ENCODE measurements at regions not wholly inside any gene's neighbourhood (a gene's known extent, or its start where the extent isn't known, plus 50 kb on each side); places are given as distances from the start of the nearest gene placed in this dataset.
"Not testable (repeated sequence)": the region's sequence is repeated elsewhere in the genome, so short reads cannot be mapped to it uniquely, and the experiment has no call there.

DNA sequence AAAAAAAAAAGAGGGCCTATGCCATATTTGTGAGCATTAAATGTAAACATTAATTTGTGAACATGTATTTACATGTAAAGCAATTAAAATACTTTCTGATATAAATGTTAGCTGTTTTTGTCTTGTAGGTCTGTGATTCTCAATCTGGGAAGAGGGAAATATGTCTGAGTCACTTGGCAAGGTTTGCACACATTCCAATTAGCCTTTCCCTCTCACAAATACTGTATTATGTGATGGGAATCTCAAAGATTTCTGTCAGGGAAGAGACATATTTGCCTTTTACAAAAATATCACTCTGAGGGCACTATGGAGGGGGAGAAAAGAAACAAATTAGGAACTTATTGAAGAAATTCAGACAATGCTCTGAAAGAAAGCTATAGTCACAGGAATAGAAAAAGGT, 483.6 kb downstream of the GBE1 start:
- no peak for DNase-seq

DNA sequence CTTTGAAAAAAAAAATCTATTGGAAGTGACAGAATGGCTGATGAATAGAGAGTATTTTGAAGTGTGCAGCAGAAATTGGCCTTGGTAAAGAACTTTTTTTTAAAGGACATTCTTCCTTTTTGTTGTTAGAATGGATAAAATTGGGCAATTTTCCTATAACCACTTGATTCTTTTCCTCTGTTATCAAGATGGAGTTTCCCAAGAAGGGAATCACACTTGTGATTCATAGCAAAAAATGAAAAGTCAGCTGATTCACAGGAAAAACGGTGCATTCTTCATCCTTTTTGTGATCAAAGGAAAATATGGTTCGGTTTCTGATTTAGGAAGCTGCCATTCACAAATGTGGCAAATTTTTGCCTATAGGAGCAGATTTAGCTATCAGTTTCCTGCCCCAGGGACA, 486.8 kb downstream of the GBE1 start:
- no peak for DNase-seq

DNA sequence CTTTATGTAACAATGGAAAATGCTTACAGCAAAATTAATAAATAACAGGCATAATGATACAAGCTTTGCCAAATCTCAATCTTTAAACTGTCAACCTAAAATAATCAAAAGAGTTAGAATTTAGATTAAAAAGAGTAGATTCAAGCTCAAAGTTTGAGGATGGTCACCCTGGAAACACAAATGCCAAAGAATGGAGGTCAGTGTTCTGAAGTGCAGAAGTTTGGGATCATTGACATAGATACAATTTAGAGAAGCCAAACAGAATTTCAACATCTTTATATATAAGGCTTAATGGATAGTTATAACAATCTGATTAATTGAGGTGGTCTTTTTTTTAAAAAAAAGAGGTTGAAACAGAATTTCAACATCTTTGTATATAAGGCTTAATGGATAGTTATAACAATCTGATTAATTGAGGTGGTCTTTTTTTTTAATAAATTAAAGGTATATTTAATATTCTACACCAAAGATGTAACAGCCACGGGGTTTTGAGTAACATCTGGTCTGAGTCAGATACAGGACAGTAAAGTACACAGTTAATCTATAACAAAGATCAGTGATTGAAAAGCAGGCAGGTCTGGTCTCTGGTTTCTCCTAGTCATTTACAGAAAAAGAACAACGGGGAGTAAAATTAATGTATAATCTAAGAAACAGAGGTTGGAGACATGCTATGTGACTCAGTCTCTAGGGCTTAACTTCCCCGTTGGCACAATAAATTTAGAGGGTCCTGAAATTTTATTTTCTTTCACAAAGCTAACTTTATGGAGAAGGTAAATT, 490.7 kb downstream of the GBE1 start:
- DNase-seq = no peak

DNA sequence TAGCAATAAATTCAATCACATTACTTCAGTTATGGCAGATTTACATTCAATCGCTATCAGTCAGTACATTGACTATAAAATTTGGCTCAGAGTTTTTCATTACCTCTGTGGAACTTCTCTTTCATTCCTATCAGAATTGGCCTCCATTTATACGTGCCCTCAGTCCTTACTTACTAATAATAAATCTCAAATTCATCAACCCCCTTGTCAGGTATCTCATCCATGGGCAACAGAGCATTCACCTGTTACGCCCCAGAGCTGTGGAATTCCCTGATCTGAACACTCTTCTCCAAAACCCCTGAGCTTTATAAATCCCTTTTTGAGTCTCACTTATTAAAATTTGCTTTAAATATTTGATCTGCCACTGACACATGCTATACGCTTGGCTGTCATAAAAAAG, 492.9 kb downstream of the GBE1 start:
- DNase-seq = no peak

DNA sequence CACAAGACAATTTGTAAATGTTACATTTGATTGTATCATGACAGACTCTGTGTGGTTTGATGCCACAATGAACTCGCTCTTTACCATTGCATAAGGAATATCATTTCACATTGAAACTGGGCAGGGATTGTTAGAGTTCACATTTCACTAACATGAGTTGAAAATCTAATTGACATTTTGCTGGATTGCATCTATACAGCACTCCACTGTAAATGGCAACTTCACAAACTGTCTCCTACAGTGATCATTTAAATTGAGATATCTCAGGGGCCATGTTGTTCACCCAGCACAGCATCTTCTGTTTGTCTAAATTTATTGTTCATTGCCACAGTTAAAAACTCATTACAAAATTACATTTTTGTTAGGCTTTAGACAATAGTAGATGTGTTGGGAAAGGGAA, 499.4 kb downstream of the GBE1 start:
- DNase-seq = no peak

DNA sequence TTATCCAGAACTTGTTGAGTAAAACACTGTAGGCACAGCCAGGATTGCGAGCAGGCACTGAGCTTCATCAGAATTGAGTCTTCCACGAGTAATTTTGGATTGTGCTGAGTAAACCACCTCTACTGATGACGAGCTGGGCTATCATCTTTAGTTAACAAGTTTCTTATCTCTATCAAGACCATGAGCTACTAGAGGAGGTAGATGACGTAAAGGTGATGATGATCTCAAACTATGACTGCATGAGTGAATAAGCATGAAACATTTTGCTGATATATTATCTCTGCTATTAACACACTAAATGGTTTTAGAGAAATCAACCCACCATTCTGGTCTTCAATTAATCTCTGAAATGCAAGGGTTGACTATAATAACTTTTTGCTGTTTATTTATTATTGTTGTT, 506.0 kb downstream of the GBE1 start:
- no peak for DNase-seq

DNA sequence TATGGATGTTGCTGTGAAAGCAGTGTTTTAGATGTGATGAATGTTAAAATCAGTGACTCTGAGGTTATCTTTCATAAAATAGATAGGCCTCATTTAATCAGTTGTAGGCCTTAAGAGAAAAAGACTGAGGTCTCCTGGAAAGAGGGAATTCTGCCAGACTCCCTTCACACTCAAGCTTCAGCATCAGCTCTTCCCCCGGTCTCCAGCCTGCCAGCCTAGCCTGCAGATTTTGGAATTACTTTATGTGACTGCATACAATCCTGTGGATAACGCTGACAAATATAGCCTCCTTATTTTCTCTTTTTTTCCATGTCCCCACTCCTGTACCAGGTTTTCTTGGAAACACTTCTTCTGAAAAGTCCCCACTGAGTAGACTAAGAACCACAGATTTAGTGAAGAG, 510.3 kb downstream of the GBE1 start:
- no peak for DNase-seq

DNA sequence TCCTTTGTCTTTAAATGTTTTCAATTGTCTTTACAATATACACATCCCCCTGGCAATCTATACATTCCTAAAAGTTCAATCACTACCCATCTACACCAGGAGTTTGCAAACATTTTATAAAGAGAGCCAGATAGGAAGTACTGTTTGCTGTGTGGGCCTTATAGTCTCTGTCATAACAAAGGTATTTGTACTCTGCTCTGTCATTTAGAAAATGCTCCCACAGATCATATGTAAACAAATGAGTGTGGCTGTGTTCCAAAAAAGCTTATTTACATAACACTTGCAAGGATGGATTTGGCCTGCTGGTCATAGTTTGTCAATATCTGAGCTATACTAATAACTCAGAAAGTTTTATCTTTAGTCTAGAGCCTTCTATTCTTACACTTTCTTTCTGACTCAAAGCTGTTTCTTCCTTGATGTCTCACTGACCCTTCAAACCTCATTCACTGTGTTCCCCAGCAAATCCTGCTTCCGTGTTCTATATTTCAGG, 511.9 kb downstream of the GBE1 start:
- DNase-seq = peak; percentile 59

DNA sequence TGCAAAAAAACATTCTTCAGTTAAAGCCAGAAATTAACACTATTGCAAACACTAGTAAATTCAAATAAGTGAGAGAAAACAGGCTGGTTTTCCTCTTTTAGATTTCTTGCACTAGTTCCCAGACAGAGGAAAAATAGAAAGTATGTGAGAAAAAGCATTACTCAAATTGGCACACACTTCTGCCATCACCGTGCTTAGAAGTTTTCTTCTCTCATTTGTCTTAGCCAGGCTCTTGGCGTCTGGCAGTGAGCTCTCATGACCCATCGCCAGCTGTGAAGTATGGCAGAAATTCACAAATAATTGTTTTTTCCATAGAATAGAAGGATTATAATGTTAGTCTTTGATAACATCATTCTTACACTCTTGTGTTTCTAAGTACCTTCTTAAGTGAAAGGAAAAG, 515.9 kb downstream of the GBE1 start:
- DNase-seq = no peak

DNA sequence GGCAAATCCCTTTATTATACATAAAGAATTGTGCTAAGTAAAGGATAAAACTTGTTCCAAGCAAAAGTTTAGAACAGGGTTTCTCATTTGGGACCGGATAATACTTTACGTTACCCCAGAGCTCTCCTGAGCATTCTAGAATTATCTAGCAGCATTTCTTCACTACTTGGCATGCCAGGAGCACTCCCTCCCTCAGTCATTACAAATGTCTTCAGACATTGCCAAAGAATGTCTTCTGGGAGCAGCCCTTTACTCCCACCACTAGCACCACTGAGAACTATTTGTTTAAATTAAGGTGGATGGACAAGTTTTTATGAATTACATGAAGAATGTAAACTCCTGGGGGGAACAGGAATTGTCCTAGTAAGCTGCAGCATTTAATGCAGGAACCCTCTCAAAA, 516.4 kb downstream of the GBE1 start:
- DNase-seq = no peak

DNA sequence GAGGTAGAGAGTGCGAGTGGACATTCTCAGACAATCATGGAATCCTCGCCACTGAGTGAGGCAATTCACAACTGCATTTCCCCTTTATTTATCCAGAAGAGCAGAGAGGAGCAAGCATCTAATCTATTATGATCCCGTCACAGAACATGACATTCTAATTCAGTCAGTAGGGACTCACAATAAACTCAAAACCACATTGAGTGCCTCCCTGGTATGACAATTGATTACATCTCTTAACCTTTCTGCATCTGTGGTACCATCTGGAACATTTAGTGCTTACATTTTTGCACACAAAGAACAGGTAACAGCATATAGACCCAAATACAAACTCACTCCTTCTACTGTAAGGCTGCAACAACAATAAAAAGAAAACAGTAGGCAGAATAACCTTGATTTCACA, 517.2 kb downstream of the GBE1 start:
- no peak for DNase-seq

DNA sequence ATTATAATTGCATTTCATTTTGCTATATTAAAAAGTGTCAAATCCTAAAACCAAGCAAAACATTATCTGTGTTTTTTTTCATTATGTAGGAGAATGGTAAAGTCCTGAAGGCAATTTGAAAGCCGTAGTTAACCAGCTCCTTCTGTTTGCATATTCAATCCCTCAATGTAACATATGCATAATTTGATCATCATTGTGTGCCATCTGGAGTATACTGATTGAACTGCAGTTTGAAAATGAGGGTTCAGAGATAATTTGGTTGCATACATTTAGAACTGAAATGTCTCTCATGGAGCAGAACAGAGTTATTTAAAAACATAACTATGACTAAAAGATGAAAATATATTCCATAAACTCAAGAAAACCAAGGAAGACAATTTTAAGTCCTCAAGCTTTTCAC, 518.6 kb downstream of the GBE1 start:
- DNase-seq = peak; percentile 44

DNA sequence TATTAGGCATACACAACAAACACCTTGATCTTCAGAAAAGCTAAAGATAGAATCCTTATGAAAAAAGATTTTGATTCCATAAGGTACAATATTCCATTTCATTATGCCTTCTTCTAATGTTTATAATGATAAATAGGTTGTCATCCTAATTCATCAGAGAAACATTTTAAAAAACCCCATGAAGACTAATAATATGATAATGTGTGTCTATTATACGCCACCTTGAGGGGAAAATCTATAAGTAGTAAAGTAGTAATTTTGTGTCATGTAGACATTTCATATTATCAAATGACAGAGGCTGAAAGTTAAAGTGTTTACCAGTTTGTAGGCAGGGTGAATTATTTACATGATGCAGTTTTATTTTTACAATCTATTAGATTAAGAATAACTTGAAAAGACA, 524.3 kb downstream of the GBE1 start:
- DNase-seq = no peak

DNA sequence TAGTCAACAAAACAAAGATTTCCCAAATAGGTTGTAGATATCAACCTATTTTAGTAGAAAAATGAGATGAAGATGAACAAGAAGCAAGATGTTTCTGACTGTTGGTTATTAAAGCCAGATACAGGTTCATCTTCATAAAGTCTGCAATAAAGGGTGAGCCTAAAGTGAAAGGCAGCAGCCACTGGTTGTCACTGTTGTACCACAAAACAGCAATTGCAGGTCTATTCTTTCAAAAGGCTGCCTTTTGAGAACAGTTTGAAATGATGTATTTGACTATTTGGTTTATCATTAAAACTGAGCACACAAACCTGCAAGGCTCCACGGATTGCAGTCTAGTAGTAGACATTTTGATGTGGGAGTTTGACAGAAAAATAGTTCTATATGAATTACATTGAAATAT, 543.4 kb downstream of the GBE1 start:
- DNase-seq = peak; percentile 55

DNA sequence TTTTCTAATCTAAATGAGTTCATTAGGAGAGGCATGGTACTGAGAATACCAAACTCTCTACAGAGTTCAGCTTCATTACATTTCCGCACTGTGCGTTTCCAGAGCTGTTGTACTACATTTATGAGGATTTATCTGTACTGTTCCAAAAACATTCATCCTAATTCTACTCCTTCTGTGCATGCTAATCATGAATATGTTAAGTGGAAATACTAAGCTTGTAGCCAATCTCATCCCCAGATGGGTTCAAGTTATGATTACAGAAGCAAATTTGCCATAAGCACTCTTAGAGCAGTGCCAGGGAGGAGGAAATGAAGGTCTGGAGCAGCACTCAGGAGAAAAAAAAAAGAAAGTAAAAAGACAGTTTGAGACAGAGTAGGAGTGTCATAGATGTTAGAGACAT, 544.3 kb downstream of the GBE1 start:
- DNase-seq = no peak

DNA sequence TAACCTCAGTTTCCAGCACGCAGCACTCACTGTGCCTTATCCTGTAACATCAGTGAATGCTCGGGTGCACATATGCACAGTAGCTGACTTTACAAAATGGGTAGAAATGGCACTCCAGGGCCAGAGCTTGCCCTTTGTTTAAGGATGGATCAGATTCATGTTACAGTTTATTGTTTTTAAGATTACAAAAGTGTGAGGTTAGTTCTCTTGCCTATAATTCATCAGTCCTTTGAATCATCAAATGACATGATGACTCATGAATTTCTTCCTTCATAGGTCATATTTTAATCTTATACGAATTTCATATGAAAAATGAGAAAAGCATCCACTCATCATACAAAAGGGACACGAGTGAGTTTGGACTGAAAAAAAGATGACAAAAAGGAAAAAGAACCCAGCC, 545.3 kb downstream of the GBE1 start:
- no peak for DNase-seq

DNA sequence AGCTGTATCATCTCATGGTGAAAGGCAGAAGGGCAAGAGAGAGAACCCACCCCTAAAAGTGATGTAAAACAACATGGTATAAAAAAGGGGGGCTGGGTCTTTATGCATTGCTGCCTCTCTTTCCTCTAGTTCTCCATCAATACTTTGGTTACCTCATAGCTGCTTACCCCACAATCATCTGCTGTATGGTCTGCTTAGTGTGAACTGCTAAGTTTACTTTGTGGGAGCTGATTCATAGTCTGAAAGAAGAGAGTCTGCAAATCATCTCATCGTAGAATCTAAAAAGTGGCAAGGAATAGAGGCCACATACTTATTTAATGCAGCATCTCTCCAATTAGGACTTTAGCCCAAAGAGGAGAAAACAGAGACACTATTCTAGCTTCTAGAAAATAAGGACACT, 546.8 kb downstream of the GBE1 start:
- no peak for DNase-seq

DNA sequence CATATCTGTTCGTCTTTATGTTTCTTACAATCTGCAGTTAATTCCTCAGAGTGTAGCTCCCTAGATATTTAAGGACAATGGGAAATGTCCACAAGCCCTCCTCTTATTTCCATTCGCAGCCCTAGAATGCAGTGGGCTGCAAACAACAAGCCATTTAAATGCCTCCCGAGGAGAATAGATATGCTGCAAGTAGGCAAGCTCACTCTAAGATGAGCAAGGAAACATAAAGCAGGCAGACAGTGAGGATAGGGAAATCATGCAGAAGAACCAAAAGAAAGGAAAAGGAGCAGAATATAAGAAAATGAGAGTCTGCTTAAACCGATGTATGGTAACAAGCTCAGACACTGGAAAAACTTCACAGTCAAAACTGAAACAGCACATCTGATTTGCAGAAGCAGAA, 561.9 kb downstream of the GBE1 start:
- no peak for DNase-seq

DNA sequence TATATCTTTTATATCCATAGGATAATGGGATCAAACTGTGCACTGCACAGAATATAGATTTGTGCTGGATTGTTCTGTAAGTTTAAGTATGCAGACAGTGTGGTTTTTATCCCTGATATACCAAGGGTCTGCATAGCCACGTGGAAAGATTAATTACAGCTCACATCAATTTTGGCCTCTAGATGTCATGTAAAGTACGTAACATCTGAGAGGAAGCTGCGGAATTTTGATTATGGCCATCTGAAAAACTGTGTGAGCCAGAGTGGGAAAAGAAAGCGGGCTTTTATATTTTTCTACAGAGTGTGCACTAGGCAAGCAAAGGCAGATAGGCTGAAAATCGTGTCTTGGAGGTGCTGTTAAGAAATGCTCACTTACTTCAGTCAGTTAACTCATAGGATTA, 562.7 kb downstream of the GBE1 start:
- DNase-seq = no peak

DNA sequence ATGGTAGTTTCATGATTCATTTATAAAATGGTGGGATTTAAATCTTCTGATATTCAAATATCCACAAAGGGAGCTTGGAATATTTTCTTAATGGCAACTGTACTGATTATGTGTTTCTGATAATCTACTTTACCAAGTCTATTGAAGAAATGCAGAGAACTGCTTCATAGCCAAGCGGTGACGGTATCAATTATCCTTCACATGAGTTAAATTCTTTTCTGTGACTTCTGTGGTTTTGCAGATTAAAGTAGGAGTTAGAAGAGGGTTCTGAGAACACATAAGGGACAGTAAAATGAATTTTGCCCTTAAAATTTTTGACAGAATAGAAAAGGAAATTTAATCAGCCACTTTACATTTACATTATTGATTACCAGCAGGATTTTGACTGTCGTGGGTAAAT, 563.2 kb downstream of the GBE1 start:
- DNase-seq = no peak

DNA sequence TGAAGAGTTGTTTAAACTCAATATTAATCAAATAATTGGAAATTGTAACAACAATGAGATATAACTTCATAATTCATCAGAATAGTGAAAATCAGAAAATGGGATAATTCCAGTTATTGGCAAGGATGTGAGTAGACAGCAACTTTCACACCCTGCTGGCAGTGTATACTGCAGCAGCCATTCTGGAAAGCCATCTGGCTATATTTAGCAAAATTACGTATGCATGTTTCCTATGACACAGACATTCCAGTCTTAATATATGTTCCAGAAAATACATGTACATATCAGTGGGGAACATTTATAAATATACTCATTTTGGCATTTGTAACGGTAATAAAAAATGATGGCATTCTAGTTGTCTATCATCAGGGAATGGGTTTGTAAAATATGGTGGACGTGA, 564.1 kb downstream of the GBE1 start:
- no peak for DNase-seq

DNA sequence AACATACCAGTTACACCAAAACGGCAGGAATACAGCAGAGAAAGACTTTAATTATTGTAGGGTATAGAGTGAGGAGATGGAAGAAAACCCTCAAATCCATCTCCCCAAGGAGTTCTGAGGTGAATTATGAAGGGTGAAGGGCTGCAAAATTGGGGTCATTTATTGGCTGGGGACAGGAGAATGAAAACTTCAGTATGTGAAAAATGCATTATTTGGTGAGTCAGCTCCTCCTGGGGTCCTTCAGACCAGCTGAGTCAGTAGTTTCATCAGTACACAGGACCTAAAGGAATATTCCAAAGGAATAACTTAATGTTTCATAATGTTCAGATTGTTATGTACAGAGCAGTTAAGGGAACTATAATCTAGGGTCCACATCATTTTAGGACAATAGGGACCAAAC, 566.0 kb downstream of the GBE1 start:
- no peak for DNase-seq

DNA sequence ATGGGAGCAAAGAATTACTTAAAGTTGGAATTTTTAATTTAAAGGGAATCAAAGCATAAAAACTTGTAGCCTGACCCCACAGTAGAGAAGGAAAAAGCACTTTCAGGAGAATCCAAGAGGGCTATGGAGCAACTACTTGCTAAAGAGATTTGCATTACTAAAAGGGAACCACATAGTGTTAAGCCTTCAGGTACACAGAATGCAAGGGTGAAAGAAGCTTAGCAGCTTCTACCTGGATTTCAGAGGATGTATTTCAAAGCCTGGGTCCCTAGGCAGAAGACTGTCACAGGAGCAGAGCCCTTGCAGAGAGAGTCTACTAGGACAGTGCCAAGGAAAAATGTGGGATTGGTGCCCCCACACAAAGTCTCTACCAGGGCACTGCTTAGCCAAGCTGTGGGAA, 575.0 kb downstream of the GBE1 start:
- no peak for DNase-seq

DNA sequence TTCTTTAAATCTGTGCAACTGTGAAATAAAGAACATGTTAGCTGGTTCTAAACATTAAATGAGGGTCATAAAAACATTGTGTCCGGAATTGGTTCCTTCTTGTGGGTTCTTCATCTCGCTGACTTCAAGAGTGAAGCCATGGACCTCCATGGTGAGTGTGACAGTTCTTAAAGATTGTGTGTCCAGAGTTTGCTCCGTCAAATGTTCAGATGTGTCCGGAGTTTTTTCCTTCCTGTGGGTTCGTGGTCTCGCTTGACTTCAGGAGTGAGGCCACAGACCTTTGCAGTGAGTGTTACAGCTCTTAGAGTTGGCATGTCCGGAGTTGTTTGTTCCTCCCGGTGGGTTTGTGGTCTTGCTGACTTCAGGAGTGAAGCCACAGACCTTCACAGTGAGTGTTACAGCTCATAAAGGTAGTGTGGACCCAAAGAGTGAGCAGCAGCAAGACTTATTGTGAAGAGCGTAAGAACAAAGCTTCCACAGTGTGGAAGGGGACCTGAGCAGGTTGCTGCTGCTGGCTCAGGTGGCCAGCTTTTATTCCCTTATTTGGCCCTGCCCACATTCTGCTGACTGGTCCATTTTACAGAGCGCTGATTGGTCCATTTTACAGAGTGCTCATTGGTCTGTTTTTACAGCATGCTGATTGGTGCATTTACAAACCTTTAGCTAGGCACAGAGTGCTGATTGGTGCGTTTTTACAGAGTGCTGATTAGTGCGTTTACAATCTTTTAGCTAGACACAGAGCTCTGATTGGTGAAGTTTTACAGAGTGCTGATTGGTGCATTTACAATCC, 579.2 kb downstream of the GBE1 start:
- not testable (repeated sequence) for DNase-seq

DNA sequence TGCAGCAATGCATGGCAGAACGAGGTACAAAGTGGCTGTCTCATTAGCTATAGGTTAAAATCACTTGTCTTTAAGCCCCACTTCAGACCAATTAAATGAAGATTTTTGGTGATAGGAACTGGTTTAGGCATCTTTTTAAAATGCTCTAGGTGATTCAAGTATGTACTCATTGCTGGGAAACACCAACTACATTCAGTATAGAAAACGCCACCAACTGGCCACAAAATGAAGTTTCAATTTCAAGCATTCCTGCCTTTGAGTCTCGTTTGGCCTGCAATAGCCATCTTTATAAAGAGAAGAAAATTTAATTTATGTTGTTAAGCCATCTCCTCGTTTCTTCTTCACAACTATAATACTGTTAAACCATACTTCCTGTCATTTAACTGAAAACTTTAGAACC, 587.9 kb downstream of the GBE1 start:
- peak; percentile 5 for DNase-seq
